HL-60 (cell line): ENCODE measurements at regions not wholly inside any gene's neighbourhood (a gene's known extent, or its start where the extent isn't known, plus 50 kb on each side); places are given as distances from the start of the nearest gene placed in this dataset.

Experiments used
- GABPA ChIP-seq: IDR thresholded peaks from 2 replicates; pipeline ENCODE4 v1.6.1; 2012; ENCODE audit warnings: low read depth
- POLR2AphosphoS5 ChIP-seq: IDR thresholded peaks from 2 replicates; pipeline ENCODE4 v1.6.1; 2012; ENCODE audit warnings: low read depth
- TF ChIP-seq, protein P1 (sequence below): IDR thresholded peaks from 2 replicates; pipeline ENCODE4 v1.6.1; 2012; ENCODE audit warnings: low read depth; ENCODE audit not compliant: insufficient replicate concordance
- TF ChIP-seq, protein P2 (sequence below): IDR thresholded peaks from one replicate; pipeline ENCODE4 v1.5.1; 2011; ENCODE audit warnings: low read length, control low read depth, inconsistent platforms; ENCODE audit not compliant: insufficient read depth

DNA sequence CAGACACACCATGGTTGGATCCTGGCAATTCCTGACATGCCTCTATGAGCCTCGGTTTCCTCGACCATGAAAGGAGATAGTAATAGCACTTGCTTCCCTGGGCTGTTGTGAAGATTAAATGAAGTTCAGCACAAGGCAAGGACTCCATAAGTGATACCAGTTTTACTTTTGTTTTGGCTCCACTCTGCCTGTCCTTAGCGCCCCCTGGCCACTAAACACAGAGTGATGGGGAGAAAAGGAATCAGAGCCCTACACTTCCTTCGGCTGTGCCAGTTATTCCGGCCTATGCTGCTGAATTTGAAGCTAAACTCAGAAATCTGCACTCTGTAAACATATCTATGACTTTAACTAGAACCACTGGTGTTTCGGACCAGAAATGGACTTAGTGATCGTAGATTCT is 173.8 kb downstream of the C12orf75 start:
- TF ChIP-seq, protein P1, sequence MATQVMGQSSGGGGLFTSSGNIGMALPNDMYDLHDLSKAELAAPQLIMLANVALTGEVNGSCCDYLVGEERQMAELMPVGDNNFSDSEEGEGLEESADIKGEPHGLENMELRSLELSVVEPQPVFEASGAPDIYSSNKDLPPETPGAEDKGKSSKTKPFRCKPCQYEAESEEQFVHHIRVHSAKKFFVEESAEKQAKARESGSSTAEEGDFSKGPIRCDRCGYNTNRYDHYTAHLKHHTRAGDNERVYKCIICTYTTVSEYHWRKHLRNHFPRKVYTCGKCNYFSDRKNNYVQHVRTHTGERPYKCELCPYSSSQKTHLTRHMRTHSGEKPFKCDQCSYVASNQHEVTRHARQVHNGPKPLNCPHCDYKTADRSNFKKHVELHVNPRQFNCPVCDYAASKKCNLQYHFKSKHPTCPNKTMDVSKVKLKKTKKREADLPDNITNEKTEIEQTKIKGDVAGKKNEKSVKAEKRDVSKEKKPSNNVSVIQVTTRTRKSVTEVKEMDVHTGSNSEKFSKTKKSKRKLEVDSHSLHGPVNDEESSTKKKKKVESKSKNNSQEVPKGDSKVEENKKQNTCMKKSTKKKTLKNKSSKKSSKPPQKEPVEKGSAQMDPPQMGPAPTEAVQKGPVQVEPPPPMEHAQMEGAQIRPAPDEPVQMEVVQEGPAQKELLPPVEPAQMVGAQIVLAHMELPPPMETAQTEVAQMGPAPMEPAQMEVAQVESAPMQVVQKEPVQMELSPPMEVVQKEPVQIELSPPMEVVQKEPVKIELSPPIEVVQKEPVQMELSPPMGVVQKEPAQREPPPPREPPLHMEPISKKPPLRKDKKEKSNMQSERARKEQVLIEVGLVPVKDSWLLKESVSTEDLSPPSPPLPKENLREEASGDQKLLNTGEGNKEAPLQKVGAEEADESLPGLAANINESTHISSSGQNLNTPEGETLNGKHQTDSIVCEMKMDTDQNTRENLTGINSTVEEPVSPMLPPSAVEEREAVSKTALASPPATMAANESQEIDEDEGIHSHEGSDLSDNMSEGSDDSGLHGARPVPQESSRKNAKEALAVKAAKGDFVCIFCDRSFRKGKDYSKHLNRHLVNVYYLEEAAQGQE, result no peak
- TF ChIP-seq, protein P2, sequence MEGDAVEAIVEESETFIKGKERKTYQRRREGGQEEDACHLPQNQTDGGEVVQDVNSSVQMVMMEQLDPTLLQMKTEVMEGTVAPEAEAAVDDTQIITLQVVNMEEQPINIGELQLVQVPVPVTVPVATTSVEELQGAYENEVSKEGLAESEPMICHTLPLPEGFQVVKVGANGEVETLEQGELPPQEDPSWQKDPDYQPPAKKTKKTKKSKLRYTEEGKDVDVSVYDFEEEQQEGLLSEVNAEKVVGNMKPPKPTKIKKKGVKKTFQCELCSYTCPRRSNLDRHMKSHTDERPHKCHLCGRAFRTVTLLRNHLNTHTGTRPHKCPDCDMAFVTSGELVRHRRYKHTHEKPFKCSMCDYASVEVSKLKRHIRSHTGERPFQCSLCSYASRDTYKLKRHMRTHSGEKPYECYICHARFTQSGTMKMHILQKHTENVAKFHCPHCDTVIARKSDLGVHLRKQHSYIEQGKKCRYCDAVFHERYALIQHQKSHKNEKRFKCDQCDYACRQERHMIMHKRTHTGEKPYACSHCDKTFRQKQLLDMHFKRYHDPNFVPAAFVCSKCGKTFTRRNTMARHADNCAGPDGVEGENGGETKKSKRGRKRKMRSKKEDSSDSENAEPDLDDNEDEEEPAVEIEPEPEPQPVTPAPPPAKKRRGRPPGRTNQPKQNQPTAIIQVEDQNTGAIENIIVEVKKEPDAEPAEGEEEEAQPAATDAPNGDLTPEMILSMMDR, result no peak
- TF ChIP-seq GABPA (no peak), POLR2AphosphoS5 (no peak)
